ENCODE measurements at regions not wholly inside any gene's neighbourhood (a gene's known extent, or its start where the extent isn't known, plus 50 kb on each side); places are given as distances from the start of the nearest gene placed in this dataset.

DNA sequence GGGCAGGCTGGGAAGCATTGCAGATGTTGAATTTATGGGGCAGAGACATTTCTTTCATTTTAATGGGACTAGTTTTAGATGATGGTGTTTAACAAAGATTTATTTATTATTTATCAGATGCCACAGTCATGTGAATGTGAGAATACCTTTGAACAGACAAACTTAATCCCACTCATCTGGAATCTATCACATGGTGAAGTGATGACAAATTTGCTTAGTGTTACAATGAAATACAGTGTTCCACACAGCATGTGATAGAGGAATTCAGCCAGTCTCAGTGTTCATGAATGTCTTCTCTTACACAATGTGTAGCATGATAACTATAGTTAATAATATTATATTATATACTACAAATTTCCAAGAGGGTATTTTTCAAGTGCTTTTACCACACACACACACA lies 1361.7 kb upstream of the B3GALT2 start:
- no peak for DNase-seq (ENCODE audit: insufficient read length, low spot score)
- FAIRE-seq, result no peak

GRCh38 chr1:194544012-194544411 lies 1357.6 kb upstream of the B3GALT2 start:
- DNase-seq (ENCODE audit: insufficient read length, low spot score), result no peak
- TF ChIP-seq PAX5 (IDR thresholded peaks at IDR 0.05; ENCODE audit: insufficient read depth, low read length, severe bottlenecking) (no peak), POU2F2 (IDR thresholded peaks at IDR 0.05; ENCODE audit: low read depth, low read length) (no peak), POLR2AphosphoS5 (IDR thresholded peaks at IDR 0.05; ENCODE audit: low read depth, low read length) (no peak), SPI1 (IDR thresholded peaks at IDR 0.05; ENCODE audit: low read depth, low read length) (no peak)
- FAIRE-seq, result no peak

More for the DNA sequence above, 1361.7 kb upstream of the B3GALT2 start:
- no peak for TF ChIP-seq POLR2A (IDR thresholded peaks at IDR 0.05; ENCODE audit: low read depth, low read length)

GRCh38 chr1:194538453-194538852 lies 1352.0 kb upstream of the B3GALT2 start:
- no peak for FAIRE-seq
- DNase-seq (ENCODE audit: insufficient read length, low spot score), result no peak
- TF ChIP-seq PAX5 (IDR thresholded peaks at IDR 0.05; ENCODE audit: insufficient read depth, low read length, severe bottlenecking) (no peak), POLR2A (IDR thresholded peaks at IDR 0.05; ENCODE audit: low read depth, low read length) (no peak), POLR2AphosphoS5 (IDR thresholded peaks at IDR 0.05; ENCODE audit: low read depth, low read length) (no peak), TAF1 (IDR thresholded peaks at IDR 0.05; ENCODE audit: low read depth, low read length) (no peak), POU2F2 (IDR thresholded peaks at IDR 0.05; ENCODE audit: low read depth, low read length) (no peak), SPI1 (IDR thresholded peaks at IDR 0.05; ENCODE audit: low read depth, low read length) (no peak)

DNA sequence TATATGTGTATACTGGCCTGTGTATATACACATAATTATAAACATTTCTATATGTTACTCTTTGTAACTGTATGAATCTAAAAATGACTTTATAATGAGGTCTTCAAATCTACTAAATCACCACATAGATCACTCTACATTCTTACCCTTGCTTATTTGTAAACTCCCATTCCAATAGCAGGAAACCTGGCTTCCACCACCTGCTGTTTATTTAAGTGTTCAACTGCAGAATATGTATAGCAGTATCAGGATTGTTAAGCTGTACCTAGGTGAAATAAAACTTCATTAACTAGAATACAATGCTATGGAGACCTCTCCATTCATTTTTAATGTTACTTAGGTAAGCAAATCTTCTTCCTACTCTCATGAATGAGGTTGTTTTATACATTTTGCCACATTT lies 1351.1 kb upstream of the B3GALT2 start:
- FAIRE-seq (no peak), DNase-seq (ENCODE audit: insufficient read length, low spot score) (no peak)
- no peak for TF ChIP-seq PAX5 (IDR thresholded peaks at IDR 0.05; ENCODE audit: insufficient read depth, low read length, severe bottlenecking)
- no peak for TF ChIP-seq POLR2A (IDR thresholded peaks at IDR 0.05; ENCODE audit: low read depth, low read length)
- no peak for TF ChIP-seq SPI1 (IDR thresholded peaks at IDR 0.05; ENCODE audit: low read depth, low read length)
- TF ChIP-seq TAF1 (IDR thresholded peaks at IDR 0.05; ENCODE audit: low read depth, low read length), result no peak
- no peak for TF ChIP-seq POLR2AphosphoS5 (IDR thresholded peaks at IDR 0.05; ENCODE audit: low read depth, low read length)

DNA sequence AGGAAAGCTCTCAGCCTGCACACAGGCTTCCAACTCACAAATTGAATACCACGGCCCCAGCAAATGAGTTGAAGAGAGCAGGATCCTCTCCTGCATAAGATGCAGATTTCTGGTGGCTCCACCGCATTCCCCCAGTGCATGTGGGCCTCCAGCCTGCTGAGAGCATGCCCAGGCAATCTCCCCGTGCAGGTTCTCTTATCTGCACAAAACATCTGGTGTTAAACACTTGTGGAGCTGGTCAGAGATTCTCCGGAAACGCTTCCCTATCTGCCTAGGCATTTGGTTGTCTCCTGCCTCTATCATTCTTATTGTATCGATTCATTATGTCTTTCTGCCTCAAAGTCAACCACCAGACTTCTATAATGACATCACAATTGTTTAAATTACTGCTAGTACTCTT lies 1349.0 kb upstream of the B3GALT2 start:
- TF ChIP-seq TAF1 (IDR thresholded peaks at IDR 0.05; ENCODE audit: low read depth, low read length) (no peak), POLR2A (IDR thresholded peaks at IDR 0.05; ENCODE audit: low read depth, low read length) (no peak), SPI1 (IDR thresholded peaks at IDR 0.05; ENCODE audit: low read depth, low read length) (no peak), POU2F2 (IDR thresholded peaks at IDR 0.05; ENCODE audit: low read depth, low read length) (no peak), POLR2AphosphoS5 (IDR thresholded peaks at IDR 0.05; ENCODE audit: low read depth, low read length) (no peak), PAX5 (IDR thresholded peaks at IDR 0.05; ENCODE audit: insufficient read depth, low read length, severe bottlenecking) (no peak)
- no peak for DNase-seq (ENCODE audit: insufficient read length, low spot score)
- no peak for FAIRE-seq

DNA sequence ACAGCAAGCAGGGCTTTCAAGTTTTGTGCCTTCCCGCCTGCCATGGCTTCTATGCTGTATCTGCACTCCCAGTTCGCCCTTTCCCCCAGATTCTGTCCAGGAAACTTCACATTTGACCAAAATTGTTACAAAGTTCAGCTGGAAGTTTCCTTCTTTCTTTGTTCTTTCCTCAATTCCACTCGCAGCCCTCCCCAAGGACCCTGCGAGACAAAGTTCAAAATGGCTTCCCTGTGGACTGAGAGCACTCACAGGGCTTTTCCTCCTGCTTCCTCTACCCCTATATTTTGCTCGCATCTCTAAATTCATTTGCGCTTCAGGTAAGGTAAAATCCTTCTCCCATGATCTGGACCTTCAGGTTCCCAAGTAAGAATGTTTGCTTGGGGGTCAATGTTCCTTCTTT lies 1348.4 kb upstream of the B3GALT2 start:
- DNase-seq (ENCODE audit: insufficient read length, low spot score), result no peak
- FAIRE-seq, result no peak
- no peak for TF ChIP-seq POLR2AphosphoS5 (IDR thresholded peaks at IDR 0.05; ENCODE audit: low read depth, low read length)
- no peak for TF ChIP-seq PAX5 (IDR thresholded peaks at IDR 0.05; ENCODE audit: insufficient read depth, low read length, severe bottlenecking)
- TF ChIP-seq TAF1 (IDR thresholded peaks at IDR 0.05; ENCODE audit: low read depth, low read length), result no peak
- TF ChIP-seq POLR2A (IDR thresholded peaks at IDR 0.05; ENCODE audit: low read depth, low read length), result no peak
- no peak for TF ChIP-seq SPI1 (IDR thresholded peaks at IDR 0.05; ENCODE audit: low read depth, low read length)
- TF ChIP-seq POU2F2 (IDR thresholded peaks at IDR 0.05; ENCODE audit: low read depth, low read length), result no peak

GRCh38 chr1:194533641-194534040 lies 1347.2 kb upstream of the B3GALT2 start:
- TF ChIP-seq POLR2A (IDR thresholded peaks at IDR 0.05; ENCODE audit: low read depth, low read length) (no peak), POU2F2 (IDR thresholded peaks at IDR 0.05; ENCODE audit: low read depth, low read length) (no peak), PAX5 (IDR thresholded peaks at IDR 0.05; ENCODE audit: insufficient read depth, low read length, severe bottlenecking) (no peak), POLR2AphosphoS5 (IDR thresholded peaks at IDR 0.05; ENCODE audit: low read depth, low read length) (no peak), SPI1 (IDR thresholded peaks at IDR 0.05; ENCODE audit: low read depth, low read length) (no peak), TAF1 (IDR thresholded peaks at IDR 0.05; ENCODE audit: low read depth, low read length) (no peak)
- FAIRE-seq (no peak), DNase-seq (ENCODE audit: insufficient read length, low spot score) (no peak)

DNA sequence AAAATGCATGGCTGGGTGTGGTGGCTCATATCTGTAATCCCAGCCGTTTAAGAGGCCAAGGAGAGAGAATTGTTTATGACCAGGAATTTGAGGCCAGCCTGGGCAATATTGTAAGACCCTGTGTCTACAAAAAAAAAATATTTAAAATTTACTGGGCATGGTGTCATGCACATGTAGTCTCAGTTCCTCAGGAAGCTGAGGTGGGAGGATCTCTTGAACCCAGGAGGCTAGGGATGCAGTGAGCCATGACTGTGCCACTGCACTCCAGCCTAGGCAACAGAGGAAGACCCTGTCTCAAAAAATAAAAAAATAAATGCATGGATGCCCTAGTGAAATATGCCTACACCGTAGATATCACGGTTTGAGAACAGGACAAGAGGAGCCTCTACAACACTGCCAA lies 1331.2 kb upstream of the B3GALT2 start:
- TF ChIP-seq POLR2AphosphoS5 (IDR thresholded peaks at IDR 0.05; ENCODE audit: low read depth, low read length), result no peak
- TF ChIP-seq SPI1 (IDR thresholded peaks at IDR 0.05; ENCODE audit: low read depth, low read length), result peak; percentile 19; the same call in 1 of the 2 replicates
- no peak for FAIRE-seq
- DNase-seq (ENCODE audit: insufficient read length, low spot score), result no peak

- no peak for TF ChIP-seq POU2F2 (IDR thresholded peaks at IDR 0.05; ENCODE audit: low read depth, low read length)
- TF ChIP-seq POLR2AphosphoS5 (IDR thresholded peaks at IDR 0.05; ENCODE audit: low read depth, low read length), result no peak
- TF ChIP-seq SPI1 (IDR thresholded peaks at IDR 0.05; ENCODE audit: low read depth, low read length), result no peak
- no peak for TF ChIP-seq TAF1 (IDR thresholded peaks at IDR 0.05; ENCODE audit: low read depth, low read length)
- no peak for TF ChIP-seq POLR2A (IDR thresholded peaks at IDR 0.05; ENCODE audit: low read depth, low read length)
- no peak for TF ChIP-seq PAX5 (IDR thresholded peaks at IDR 0.05; ENCODE audit: insufficient read depth, low read length, severe bottlenecking)
- no peak for DNase-seq (ENCODE audit: insufficient read length, low spot score)
- FAIRE-seq, result no peak
These were observed 1329.5 kb upstream of the B3GALT2 start for GRCh38 chr1:194515916-194516315.

GRCh38 chr1:194512957-194513356 lies 1326.5 kb upstream of the B3GALT2 start:
- DNase-seq (ENCODE audit: insufficient read length, low spot score), result no peak
- FAIRE-seq, result no peak
- TF ChIP-seq POU2F2 (IDR thresholded peaks at IDR 0.05; ENCODE audit: low read depth, low read length) (no peak), POLR2A (IDR thresholded peaks at IDR 0.05; ENCODE audit: low read depth, low read length) (no peak), POLR2AphosphoS5 (IDR thresholded peaks at IDR 0.05; ENCODE audit: low read depth, low read length) (no peak), SPI1 (IDR thresholded peaks at IDR 0.05; ENCODE audit: low read depth, low read length) (no peak), TAF1 (IDR thresholded peaks at IDR 0.05; ENCODE audit: low read depth, low read length) (no peak), PAX5 (IDR thresholded peaks at IDR 0.05; ENCODE audit: insufficient read depth, low read length, severe bottlenecking) (no peak)

- no peak for FAIRE-seq
- TF ChIP-seq PAX5 (IDR thresholded peaks at IDR 0.05; ENCODE audit: insufficient read depth, low read length, severe bottlenecking) (no peak), SPI1 (IDR thresholded peaks at IDR 0.05; ENCODE audit: low read depth, low read length) (no peak), POU2F2 (IDR thresholded peaks at IDR 0.05; ENCODE audit: low read depth, low read length) (no peak)
- DNase-seq (ENCODE audit: insufficient read length, low spot score), result no peak
These were observed 1325.9 kb upstream of the B3GALT2 start for GRCh38 chr1:194512345-194512744.
